SK-MEL-5 (cell line): ENCODE measurements at regions not wholly inside any gene's neighbourhood (a gene's known extent, or its start where the extent isn't known, plus 50 kb on each side); places are given as distances from the start of the nearest gene placed in this dataset.
A peak's percentile ranks its signal among the peaks of the same experiment; 100 is the strongest.
"Not testable (repeated sequence)": the region's sequence is repeated elsewhere in the genome, so short reads cannot be mapped to it uniquely, and the experiment has no call there.

Source experiments
- DNase-seq: peaks from one replicate; pipeline ENCODE4 v3.0.0-alpha.2; 2016; ENCODE audit warnings: low read depth, low spot score
- in situ Hi-C: cut with HindIII; loops from 2 replicates; pipeline ENCODE4 v1.10.0; 2016; ENCODE audit warnings: low sequenced_read_pairs, high pct_unique_total_duplicates, low pct_unique_long_range_greater_than_20kb

DNA sequence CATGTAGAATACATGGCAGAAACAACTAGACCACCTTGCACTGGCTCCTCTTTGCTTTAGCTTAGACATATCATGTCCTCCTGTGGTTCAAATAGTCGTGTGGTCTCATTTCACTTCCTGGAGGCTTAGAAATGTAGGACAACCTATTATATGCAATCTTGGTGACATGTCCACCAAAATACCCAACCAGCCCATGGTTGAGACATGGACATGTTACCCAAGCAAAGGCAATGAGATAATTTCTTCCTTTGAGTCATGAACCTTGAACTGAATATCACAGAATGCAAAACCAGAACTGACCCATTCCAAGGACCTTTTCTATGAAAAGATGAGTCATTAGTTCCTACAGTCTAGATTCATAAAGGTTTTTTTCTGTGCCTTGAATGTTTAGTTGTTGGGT lies 309.0 kb upstream of the MDFIC2 start:
- in situ Hi-C loops, result no loop called here
- DNase-seq, result no peak

- in situ Hi-C loops, result no loop called here
- no peak for DNase-seq
Measured at GRCh38 chr3:70620956-70621355, 308.5 kb upstream of the MDFIC2 start.

DNA sequence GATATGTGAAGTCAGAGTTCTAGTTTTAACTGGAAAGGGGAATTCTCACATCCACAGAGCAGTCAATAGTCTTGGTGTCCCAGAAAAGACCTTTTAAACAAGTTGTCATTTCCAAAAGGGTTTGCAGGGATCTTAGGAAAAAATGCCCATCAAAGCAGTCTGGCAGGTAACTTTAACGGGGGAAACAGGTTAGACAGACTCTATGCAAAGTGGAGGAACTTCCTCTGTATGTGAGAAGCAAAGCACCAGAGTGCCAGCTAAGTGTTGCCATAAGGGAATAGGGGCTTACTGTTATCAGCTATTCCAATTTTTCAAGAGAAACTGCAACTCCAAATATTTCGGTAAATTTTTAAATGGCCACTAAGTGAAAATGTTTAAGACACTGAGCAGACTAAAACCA lies 307.9 kb upstream of the MDFIC2 start:
- in situ Hi-C loops, result no loop called here

DNA sequence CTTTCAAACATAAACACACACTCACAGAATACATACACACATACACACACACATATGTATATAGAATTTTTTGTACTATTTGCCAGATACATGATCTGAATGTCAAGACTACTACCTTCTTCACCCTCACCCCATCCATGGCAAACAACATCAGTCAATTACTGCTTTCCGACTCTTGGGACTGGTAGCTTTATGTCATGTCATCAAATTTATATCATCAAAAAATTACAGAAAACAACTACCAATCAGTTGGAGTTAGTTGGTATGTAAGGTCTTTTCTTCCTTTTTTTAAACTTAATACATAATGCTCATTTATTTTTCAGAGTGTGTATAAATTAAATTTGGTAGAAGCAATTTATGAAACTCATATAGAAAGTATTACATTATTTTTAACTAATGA lies 305.7 kb upstream of the MDFIC2 start:
- DNase-seq, result no peak
- in situ Hi-C loops, result no loop called here

More for the DNA sequence above, 307.9 kb upstream of the MDFIC2 start:
- no peak for DNase-seq

DNA sequence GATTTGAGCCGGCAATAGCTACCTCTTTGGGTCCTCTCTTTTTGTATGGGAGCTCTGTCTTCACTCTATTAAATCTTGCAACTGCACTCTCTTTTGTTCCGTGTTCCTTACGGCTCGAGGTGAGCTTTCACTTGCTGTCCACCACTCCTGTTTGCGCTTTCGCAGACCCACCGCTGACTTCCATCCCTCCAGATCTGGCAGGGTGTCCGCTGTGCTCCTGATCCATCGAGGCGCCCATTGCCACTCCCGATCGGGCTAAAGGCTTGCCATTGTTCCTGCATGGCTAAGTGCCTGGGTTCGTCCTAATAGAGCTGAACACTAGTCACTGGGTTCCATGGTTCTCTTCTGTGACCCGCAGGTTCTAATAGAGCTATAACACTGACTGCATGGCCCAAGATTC lies 304.9 kb upstream of the MDFIC2 start:
- DNase-seq, in situ Hi-C loops: not testable (repeated sequence)

DNA sequence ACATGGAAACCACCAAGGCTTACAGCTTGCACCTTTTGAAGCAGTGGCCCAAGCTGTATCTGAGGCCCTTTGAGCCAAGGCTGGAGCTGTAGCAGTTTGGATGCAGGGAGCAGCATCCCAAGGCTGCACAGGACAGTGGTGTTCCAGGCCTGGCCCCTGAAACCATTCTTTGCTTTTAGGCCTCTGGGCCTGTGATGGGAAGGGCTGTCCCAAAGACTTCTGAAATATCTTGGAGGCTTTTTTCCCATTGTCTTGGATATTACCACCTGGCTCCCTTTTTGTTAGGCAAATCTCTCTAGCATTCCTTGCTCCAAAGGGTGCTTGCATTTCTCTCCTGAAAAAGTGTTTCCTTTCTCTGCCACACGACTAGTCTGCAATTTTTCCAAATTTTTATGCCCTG lies 302.8 kb upstream of the MDFIC2 start:
- no peak for DNase-seq
- in situ Hi-C loops, result no loop called here

DNA sequence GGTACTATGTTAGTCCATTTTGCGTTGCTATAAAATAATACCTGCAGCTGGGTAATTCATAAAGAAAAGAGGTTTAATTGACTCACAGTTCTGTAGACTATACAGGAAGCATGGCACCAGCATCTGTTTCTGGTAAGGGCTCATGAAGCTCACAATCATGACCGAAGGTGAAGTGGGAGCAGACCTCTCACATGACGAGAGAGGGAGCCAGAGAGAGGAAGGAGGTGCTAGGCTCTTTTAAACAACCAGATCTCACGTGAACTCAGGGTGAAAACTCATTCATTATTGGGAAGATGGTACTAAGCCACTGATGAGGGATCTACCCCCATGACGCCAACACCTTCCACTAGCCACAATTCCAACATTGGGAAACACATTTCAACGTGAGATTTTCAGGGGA lies 301.7 kb upstream of the MDFIC2 start:
- no peak for DNase-seq
- in situ Hi-C loops, result no loop called here

GRCh38 chr3:70612920-70613319 lies 300.5 kb upstream of the MDFIC2 start:
- in situ Hi-C loops, result no loop called here
- no peak for DNase-seq

GRCh38 chr3:70611667-70612277 lies 299.3 kb upstream of the MDFIC2 start:
- DNase-seq, in situ Hi-C loops: not testable (repeated sequence)

- DNase-seq, result no peak
- in situ Hi-C loops, result no loop called here
Measured at GRCh38 chr3:70608434-70608833, 296.0 kb upstream of the MDFIC2 start.

- in situ Hi-C loops, result no loop called here
- no peak for DNase-seq
Measured at GRCh38 chr3:70607469-70607868, 295.0 kb upstream of the MDFIC2 start.

GRCh38 chr3:70606018-70606417 lies 293.6 kb upstream of the MDFIC2 start:
- no peak for DNase-seq
- in situ Hi-C loops, result no loop called here

DNA sequence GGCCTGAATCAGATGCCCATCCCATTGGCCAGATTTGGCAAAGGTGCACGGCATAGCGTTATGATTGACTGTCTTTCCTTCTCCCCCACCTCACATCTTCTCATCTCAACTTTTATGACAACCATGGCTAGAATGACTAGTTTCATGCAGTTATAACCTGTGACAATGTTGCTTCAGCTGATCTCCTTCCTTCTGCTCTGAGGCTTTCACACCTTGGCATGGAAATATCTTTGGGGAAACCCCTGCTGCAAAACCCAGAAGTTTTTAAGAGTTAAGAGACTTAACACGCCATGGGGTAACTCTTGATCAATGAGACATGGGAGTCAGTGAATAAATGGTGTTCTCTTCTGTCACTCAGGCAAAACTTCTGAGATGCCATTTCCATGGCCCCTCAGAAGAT lies 290.7 kb upstream of the MDFIC2 start:
- in situ Hi-C loops, result no loop called here
- DNase-seq, result no peak

DNA sequence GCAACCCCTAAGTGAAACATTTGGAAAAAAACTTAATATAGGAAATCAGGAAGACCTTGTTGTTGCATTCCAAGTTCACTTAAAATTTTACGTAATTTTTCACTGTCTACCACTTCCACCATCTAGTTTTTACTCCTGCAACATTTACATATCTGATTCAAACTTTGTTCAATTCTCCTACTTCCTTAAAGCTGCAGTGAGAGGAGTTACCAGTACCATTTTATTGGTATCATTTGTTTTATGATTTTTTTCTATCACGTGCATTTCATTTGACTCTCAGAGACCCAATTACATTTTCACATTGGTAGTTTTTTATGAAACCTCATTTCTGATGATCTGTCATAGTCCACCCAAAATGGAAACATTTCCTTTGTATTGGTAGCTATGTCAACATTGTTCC lies 284.9 kb upstream of the MDFIC2 start:
- in situ Hi-C loops, result no loop called here
- no peak for DNase-seq

GRCh38 chr3:70583682-70584081 lies 271.2 kb upstream of the MDFIC2 start:
- in situ Hi-C loops, result no loop called here
- no peak for DNase-seq

DNA sequence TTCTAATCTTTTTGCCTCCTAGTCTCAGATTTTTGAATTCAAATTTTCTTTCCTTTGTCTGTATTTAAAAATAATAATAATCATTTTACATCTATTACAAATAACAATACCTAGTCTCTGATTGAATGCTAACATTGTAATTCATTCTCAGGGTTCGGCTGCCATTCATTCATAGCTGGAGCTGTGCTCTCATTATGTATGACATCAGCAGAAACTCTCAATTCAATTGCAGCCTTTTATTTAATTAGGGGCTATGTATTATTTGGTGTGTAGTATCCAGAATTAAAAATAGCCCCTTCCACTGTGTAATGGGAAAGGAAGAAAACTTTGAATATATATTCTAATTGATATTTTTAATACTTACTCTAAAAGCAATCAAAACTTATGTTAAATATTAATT lies 270.4 kb upstream of the MDFIC2 start:
- in situ Hi-C loops, result no loop called here
- DNase-seq, result no peak

DNA sequence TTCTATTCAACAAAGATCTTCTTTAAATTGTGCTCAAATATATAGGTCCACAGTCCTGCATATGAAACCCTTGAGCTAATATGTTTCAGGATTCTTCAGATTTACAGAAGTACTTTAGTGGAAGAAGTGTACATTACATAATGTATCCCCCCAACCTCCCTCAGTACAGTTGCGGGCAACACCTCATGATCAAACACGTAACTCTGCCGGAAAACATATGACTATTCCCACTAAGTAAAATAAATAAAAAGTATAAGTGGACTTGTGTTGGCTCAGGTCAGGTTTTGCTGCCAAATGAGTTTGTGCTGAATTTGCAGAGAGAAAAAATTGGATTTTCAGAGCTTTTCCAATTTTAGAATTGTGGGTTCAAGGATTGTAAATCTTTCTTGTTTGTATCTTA lies 267.6 kb upstream of the MDFIC2 start:
- DNase-seq, result peak; percentile 20
- in situ Hi-C loops, result no loop called here

DNA sequence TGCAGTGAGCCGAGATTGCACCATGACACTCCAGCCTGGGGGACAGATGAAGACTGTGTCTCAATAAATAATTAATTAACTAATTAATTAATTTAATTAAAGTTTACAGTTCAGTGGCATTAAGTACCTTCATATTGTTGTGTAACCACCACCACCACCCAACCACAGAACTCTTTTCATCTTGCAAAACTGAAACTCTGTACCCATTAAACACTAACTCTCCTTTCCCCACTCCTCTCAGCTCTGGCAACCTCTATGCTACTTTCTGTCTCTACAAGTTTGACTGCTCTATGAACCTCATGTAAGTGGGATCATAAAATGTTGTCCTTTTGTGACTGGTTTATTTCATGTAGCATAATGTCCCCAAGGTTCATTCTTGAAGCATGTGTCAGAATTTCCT lies 259.3 kb upstream of the MDFIC2 start:
- no peak for DNase-seq
- in situ Hi-C loops, result no loop called here

DNA sequence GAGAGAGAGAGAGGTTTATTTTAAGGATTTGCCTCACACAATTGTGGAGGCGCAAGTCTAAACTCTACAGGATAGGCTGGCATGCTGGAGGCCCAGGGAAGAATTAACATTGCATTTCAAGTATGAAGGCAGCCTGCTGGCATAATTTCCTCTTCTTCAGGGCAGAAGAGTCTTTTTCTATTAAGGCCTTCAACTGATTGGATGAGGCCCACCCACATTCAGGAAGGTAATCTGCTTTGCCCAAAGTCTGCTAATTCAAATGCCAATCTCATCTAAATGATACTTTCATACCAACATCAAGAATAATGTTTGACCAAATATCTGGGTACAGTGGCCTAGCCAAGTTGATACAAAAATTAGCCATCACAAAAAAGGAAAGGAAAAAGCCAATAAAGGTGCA lies 258.1 kb upstream of the MDFIC2 start:
- DNase-seq, result no peak
- in situ Hi-C loops, result no loop called here

GRCh38 chr3:70568626-70569025 lies 256.2 kb upstream of the MDFIC2 start:
- DNase-seq, result no peak
- in situ Hi-C loops, result no loop called here
